IMR-90 (cell line): ENCODE measurements at regions not wholly inside any gene's neighbourhood (a gene's known extent, or its start where the extent isn't known, plus 50 kb on each side); places are given as distances from the start of the nearest gene placed in this dataset.

Source experiments
- ATAC-seq: fragments of 200-7000 bp; cut with Tn5 transposase; 2 replicates; pipeline ENCODE4 v1.9.1; 2020; ENCODE audit warnings: low read depth, mild to moderate bottlenecking, moderate library complexity
- BruUV-seq: library from RNA; stranded (reverse); fragments of 400-500 nt; replicated peaks from 2 replicates; lab custom pipeline; 2021; lab: Mats Ljungman, UMichigan
- CTCF ChIA-PET: fragments of 300-600 bp; formaldehyde crosslinking; extraction: SDS; loops from one replicate; lab custom pipeline; 2021; ENCODE audit warnings: antibody characterized with exemption; lab: Yijun Ruan, JAX
- POLR2A ChIA-PET: fragments of 300-600 bp; sonication (Branson Sonifier 250); formaldehyde crosslinking; loops from one replicate; lab custom pipeline; 2022; ENCODE audit warnings: antibody characterized with exemption; ENCODE audit not compliant: unreplicated experiment; lab: Charles Lee
- DNase-seq: peaks from one replicate; pipeline ENCODE4 v3.0.0; 2013
- H2AFZ ChIP-seq: replicated peaks from 2 replicates; pipeline ENCODE3; 2013; ENCODE audit warnings: low read length, mild to moderate bottlenecking; ENCODE audit not compliant: poor library complexity
- H2AK5ac ChIP-seq: 2 replicates; pipeline ENCODE4 v1.6.1; 2013; ENCODE audit warnings: low read depth, low read length, inconsistent platforms
- H2AK9ac ChIP-seq: replicated peaks from 2 replicates; pipeline ENCODE3; 2013; ENCODE audit warnings: mild to moderate bottlenecking, low read depth, low read length, moderate library complexity; ENCODE audit not compliant: poor library complexity
- H2BK120ac ChIP-seq: 2 replicates; pipeline ENCODE4 v1.6.1; 2013; ENCODE audit warnings: low read depth, low read length, inconsistent platforms
- H2BK15ac ChIP-seq: 3 replicates; pipeline ENCODE4 v1.6.1; 2013; ENCODE audit warnings: low read depth, low read length, inconsistent platforms
- H2BK20ac ChIP-seq: 2 replicates; pipeline ENCODE4 v1.6.1; 2013; ENCODE audit warnings: low read depth, mild to moderate bottlenecking, inconsistent platforms, low read length, moderate library complexity
- H2BK5ac ChIP-seq: 2 replicates; pipeline ENCODE4 v1.6.1; 2013; ENCODE audit warnings: mild to moderate bottlenecking, low read depth, low read length, inconsistent platforms; ENCODE audit not compliant: poor library complexity, severe bottlenecking
- H3K14ac ChIP-seq: replicated peaks from 2 replicates; pipeline ENCODE4 v1.6.1; 2013; ENCODE audit warnings: low read depth, low read length, inconsistent platforms
- H3K18ac ChIP-seq: 2 replicates; pipeline ENCODE4 v1.6.1; 2013; ENCODE audit warnings: low read depth, low read length, control low read depth
- H3K23ac ChIP-seq: 2 replicates; pipeline ENCODE4 v1.6.1; 2013; ENCODE audit warnings: low read depth, low read length, inconsistent platforms
- H3K27ac ChIP-seq: 2 replicates; pipeline ENCODE4 v1.5.1; 2013; ENCODE audit warnings: mild to moderate bottlenecking, control low read depth, low read length; ENCODE audit not compliant: insufficient read depth
- H3K27me3 ChIP-seq: 2 replicates; pipeline ENCODE4 v1.6.1; 2013; ENCODE audit warnings: low read length; ENCODE audit not compliant: control insufficient read depth, insufficient read depth
- H3K36me3 ChIP-seq: 2 replicates; pipeline ENCODE4 v1.6.1; 2013; ENCODE audit warnings: low read length, mixed read lengths; ENCODE audit not compliant: control insufficient read depth, insufficient read depth
- H3K4ac ChIP-seq: 2 replicates; pipeline ENCODE4 v1.6.1; 2013; ENCODE audit warnings: low read depth, low read length, inconsistent platforms
- H3K4me1 ChIP-seq: 2 replicates; pipeline ENCODE4 v1.6.1; 2013; ENCODE audit warnings: low read length, mixed read lengths; ENCODE audit not compliant: control insufficient read depth, insufficient read depth
- H3K4me2 ChIP-seq: 2 replicates; pipeline ENCODE4 v1.6.1; 2013; ENCODE audit warnings: low read depth, mild to moderate bottlenecking, control low read depth, low read length, moderate library complexity
- H3K4me3 ChIP-seq: 2 replicates; pipeline ENCODE4 v1.5.1; 2013; ENCODE audit warnings: low read depth, mild to moderate bottlenecking, control low read depth, low read length, moderate library complexity; ENCODE audit not compliant: insufficient read depth
- H3K56ac ChIP-seq: 2 replicates; pipeline ENCODE4 v1.6.1; 2013; ENCODE audit warnings: low read length, inconsistent platforms; ENCODE audit not compliant: insufficient read depth; ENCODE audit errors: extremely low read depth
- H3K79me1 ChIP-seq, 2 experiments: 2 replicates each; pipeline ENCODE4 v1.6.1; 2013; ENCODE audit warnings: low read length in 2 of 2, inconsistent platforms in 1 of 2, low read depth in 1 of 2
- H3K9ac ChIP-seq: 2 replicates; pipeline ENCODE4 v1.6.1; 2013; ENCODE audit warnings: low read depth, low read length, control low read depth
- H3K9me1 ChIP-seq: 2 replicates; pipeline ENCODE4 v1.6.1; 2013; ENCODE audit warnings: low read length, inconsistent platforms; ENCODE audit not compliant: insufficient read depth
- H3K9me3 ChIP-seq: 2 replicates; pipeline ENCODE4 v1.6.1; 2013; ENCODE audit warnings: low read length; ENCODE audit not compliant: control insufficient read depth, insufficient read depth
- H4K20me1 ChIP-seq: 2 replicates; pipeline ENCODE4 v1.6.1; 2013; ENCODE audit warnings: low read length, inconsistent platforms; ENCODE audit not compliant: insufficient read depth
- H4K5ac ChIP-seq: 2 replicates; pipeline ENCODE4 v1.6.1; 2013; ENCODE audit warnings: mild to moderate bottlenecking, low read depth, low read length, control low read depth
- H4K8ac ChIP-seq, 2 experiments: 2 replicates each; pipeline ENCODE4 v1.6.1; 2013; ENCODE audit warnings: low read depth in 2 of 2, low read length in 2 of 2, control low read depth in 1 of 2, inconsistent platforms in 1 of 2
- H4K91ac ChIP-seq: 2 replicates; pipeline ENCODE4 v1.6.1; 2013; ENCODE audit warnings: low read depth, low read length, inconsistent platforms; ENCODE audit not compliant: insufficient read depth
- CTCF ChIP-seq: conservative IDR thresholded peaks from 2 replicates; pipeline ENCODE4 v1.5.1; 2012; ENCODE audit warnings: mild to moderate bottlenecking, low read depth, low read length, improper control_type of control experiment
- MAFK ChIP-seq: IDR thresholded peaks from 2 replicates; pipeline ENCODE4 v1.6.1; 2012; ENCODE audit warnings: low read depth, low read length, improper control_type of control experiment
- NFE2L2 ChIP-seq: fragments of 150-350 bp; IDR thresholded peaks from 2 replicates; pipeline ENCODE4 v1.6.1; 2016; ENCODE audit warnings: low read depth, mild to moderate bottlenecking, low read length
- RCOR1 ChIP-seq: IDR thresholded peaks from 2 replicates; pipeline ENCODE4 v1.6.1; 2012; ENCODE audit warnings: mild to moderate bottlenecking, low read length, improper control_type of control experiment; ENCODE audit not compliant: insufficient replicate concordance
- RFX5 ChIP-seq: IDR thresholded peaks from 2 replicates; pipeline ENCODE4 v1.8.0; 2012; ENCODE audit warnings: low read depth, mild to moderate bottlenecking, low read length, moderate library complexity
- SMC3 ChIP-seq: fragments of 150-350 bp; IDR thresholded peaks from 2 replicates; pipeline ENCODE4 v1.6.1; 2016; ENCODE audit warnings: low read depth, mild to moderate bottlenecking, antibody characterized with exemption, low read length, moderate library complexity
- USF2 ChIP-seq: fragments of 150-350 bp; IDR thresholded peaks from 2 replicates; pipeline ENCODE4 v1.6.1; 2017; ENCODE audit warnings: mild to moderate bottlenecking, antibody characterized with exemption, low read length, low read depth
- dilution Hi-C: fragments of 300-500 bp; cut with HindIII; formaldehyde crosslinking; loops from one replicate; pipeline ENCODE4 v1.14.3; 2018; ENCODE audit warnings: low sequenced_read_pairs; ENCODE audit not compliant: unreplicated experiment
- in situ Hi-C: fragments of 300-500 bp; cut with MboI; formaldehyde crosslinking; loops from 3 replicates; pipeline ENCODE4 v1.14.3; 2019; ENCODE audit warnings: low sequenced_read_pairs, inconsistent platforms, mixed read lengths
- intact Hi-C: fragments of 100-400 bp; cut with micrococcal nuclease; formaldehyde crosslinking; loops from 2 replicates; pipeline ENCODE4 v1.10.0; 2022

- DNase-seq (no peak), ATAC-seq (no peak)
- Histone ChIP-seq H4K8ac (no peak overlapping the region), H3K23ac (no peak overlapping the region), H3K4ac (no peak overlapping the region), H3K14ac (no peak overlapping the region), H3K9me3 (no peaks in the 10 kb centered on the region), H2BK5ac (no peak overlapping the region), H3K4me2 (no peak overlapping the region), H3K27ac (no peak overlapping the region), H3K4me3 (no peak overlapping the region), H3K4me1 (peaks cover 3% of the 10 kb centered on the region; the same call in 1 of the 2 replicates), H4K20me1 (no peaks in the 10 kb centered on the region), H3K9ac (no peak overlapping the region), H2AK9ac (no peak overlapping the region), H2AK5ac (no peak overlapping the region), H3K9me1 (peaks cover 4% of the 10 kb centered on the region; the same call in 1 of the 2 replicates), H3K18ac (no peak overlapping the region), H3K79me1 (no peaks in the 10 kb centered on the region), H3K27me3 (no peaks in the 10 kb centered on the region), H3K56ac (no peak overlapping the region), H4K5ac (no peak overlapping the region), H2BK15ac (no peak overlapping the region), H2BK20ac (no peak overlapping the region), H2BK120ac (no peak overlapping the region), H4K91ac (no peak overlapping the region), H3K36me3 (no peaks in the 10 kb centered on the region), H2AFZ (no peak overlapping the region)
- no TSS peak for BruUV-seq
- in situ Hi-C loops (no loop called here), dilution Hi-C loops (no loop called here), intact Hi-C loops (no loop called here)
- TF ChIP-seq MAFK (no peak), CTCF (no peak), RFX5 (no peak), RCOR1 (no peak), SMC3 (no peak), NFE2L2 (no peak), USF2 (no peak)
- ChIA-PET POLR2A (no interaction called here), CTCF (interaction anchor here (2.3 kb wide), 1 partner anchor 11 kb away, joined by 7 read pairs; no protein-coding TSS in a partner anchor)
These were observed 127.7 kb downstream of the SPTSSA start for GRCh38 chr14:34334329-34334728.
